Kidney epithelial cell (primary cell): ENCODE measurements at regions not wholly inside any gene's neighbourhood (a gene's known extent, or its start where the extent isn't known, plus 50 kb on each side); places are given as distances from the start of the nearest gene placed in this dataset.

Experiments
- DNase-seq: peaks from one replicate; pipeline ENCODE4 v3.0.0-alpha.2; 2010; ENCODE audit warnings: low read depth
- H3K27me3 ChIP-seq: 2 replicates; pipeline ENCODE4 v1.6.0; 2011; ENCODE audit warnings: low read length; ENCODE audit not compliant: control insufficient read depth, insufficient read depth
- H3K36me3 ChIP-seq: 2 replicates; pipeline ENCODE4 v1.5.1; 2011; ENCODE audit warnings: low read length; ENCODE audit not compliant: control insufficient read depth, insufficient read depth
- H3K4me3 ChIP-seq: 2 replicates; pipeline ENCODE4 v1.5.1; 2011; ENCODE audit warnings: low read depth, mild to moderate bottlenecking, control low read depth, low read length
- TF ChIP-seq, protein P1 (sequence below): IDR thresholded peaks from 2 replicates; pipeline ENCODE4 v1.5.1; 2011; ENCODE audit warnings: mild to moderate bottlenecking, moderate library complexity, low read length, control low read depth, inconsistent platforms; ENCODE audit not compliant: insufficient read depth, poor library complexity, severe bottlenecking

DNA sequence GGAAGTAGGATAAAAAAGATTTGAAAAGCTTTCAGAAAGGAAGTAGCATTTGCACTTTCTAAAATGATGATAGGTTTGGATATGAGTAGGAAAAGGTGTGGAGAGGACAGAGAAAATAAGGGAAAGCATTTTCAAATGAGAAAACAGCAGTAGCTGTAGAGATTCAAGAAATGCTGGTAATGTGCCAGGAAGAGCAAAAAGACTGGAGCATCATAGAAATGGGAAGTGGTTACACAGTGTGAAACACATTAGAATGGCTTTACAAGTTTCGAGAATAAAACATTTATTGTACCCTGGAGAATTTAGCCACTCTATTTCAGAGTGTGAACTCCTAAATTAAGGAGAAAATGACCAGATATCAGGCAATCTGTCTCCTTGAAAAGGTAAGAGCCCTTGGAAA lies 108.3 kb upstream of the CHL1 start:
- no peak overlapping the region for H3K4me3 ChIP-seq
- DNase-seq = no peak
- TF ChIP-seq, protein P1, sequence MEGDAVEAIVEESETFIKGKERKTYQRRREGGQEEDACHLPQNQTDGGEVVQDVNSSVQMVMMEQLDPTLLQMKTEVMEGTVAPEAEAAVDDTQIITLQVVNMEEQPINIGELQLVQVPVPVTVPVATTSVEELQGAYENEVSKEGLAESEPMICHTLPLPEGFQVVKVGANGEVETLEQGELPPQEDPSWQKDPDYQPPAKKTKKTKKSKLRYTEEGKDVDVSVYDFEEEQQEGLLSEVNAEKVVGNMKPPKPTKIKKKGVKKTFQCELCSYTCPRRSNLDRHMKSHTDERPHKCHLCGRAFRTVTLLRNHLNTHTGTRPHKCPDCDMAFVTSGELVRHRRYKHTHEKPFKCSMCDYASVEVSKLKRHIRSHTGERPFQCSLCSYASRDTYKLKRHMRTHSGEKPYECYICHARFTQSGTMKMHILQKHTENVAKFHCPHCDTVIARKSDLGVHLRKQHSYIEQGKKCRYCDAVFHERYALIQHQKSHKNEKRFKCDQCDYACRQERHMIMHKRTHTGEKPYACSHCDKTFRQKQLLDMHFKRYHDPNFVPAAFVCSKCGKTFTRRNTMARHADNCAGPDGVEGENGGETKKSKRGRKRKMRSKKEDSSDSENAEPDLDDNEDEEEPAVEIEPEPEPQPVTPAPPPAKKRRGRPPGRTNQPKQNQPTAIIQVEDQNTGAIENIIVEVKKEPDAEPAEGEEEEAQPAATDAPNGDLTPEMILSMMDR = no peak
- no peaks in the 10 kb centered on the region for H3K36me3 ChIP-seq
- H3K27me3 ChIP-seq = no peaks in the 10 kb centered on the region

GRCh38 chr3:93746-94145 lies 102.8 kb upstream of the CHL1 start:
- no peak for DNase-seq
- TF ChIP-seq, protein P1 = no peak
- H3K27me3 ChIP-seq = no peaks in the 10 kb centered on the region
- no peaks in the 10 kb centered on the region for H3K36me3 ChIP-seq
- no peak overlapping the region for H3K4me3 ChIP-seq

GRCh38 chr3:96259-96658 lies 100.3 kb upstream of the CHL1 start:
- TF ChIP-seq, protein P1 = no peak
- Histone ChIP-seq H3K36me3 (no peaks in the 10 kb centered on the region), H3K4me3 (no peak overlapping the region), H3K27me3 (no peaks in the 10 kb centered on the region)
- DNase-seq = no peak

GRCh38 chr3:97417-98258 lies 98.9 kb upstream of the CHL1 start:
- no peak for DNase-seq
- Histone ChIP-seq H3K4me3 (no peak overlapping the region), H3K27me3 (no peaks in the 10 kb centered on the region), H3K36me3 (no peaks in the 10 kb centered on the region)
- TF ChIP-seq, protein P1 = no peak

GRCh38 chr3:98259-98654 lies 98.3 kb upstream of the CHL1 start:
- Histone ChIP-seq H3K4me3 (no peak overlapping the region), H3K27me3 (no peaks in the 10 kb centered on the region), H3K36me3 (no peaks in the 10 kb centered on the region)
- TF ChIP-seq, protein P1 = no peak
- DNase-seq = no peak

- TF ChIP-seq, protein P1 = no peak
- no peaks in the 10 kb centered on the region for H3K36me3 ChIP-seq
- DNase-seq = no peak
- H3K4me3 ChIP-seq = no peak overlapping the region
- H3K27me3 ChIP-seq = no peaks in the 10 kb centered on the region
Measured at GRCh38 chr3:99506-99905, 97.1 kb upstream of the CHL1 start.
